ENCODE measurements at regions not wholly inside any gene's neighbourhood (a gene's known extent, or its start where the extent isn't known, plus 50 kb on each side); places are given as distances from the start of the nearest gene placed in this dataset.
"Not testable (repeated sequence)": the region's sequence is repeated elsewhere in the genome, so short reads cannot be mapped to it uniquely, and the experiment has no call there.

GRCh38 chr14:59026640-59027039, 161.8 kb upstream of the DAAM1 start:
- TF ChIP-seq CTCF (optimal IDR thresholded peaks at IDR 0.05 in 1 of 3, IDR thresholded peaks at IDR 0.05 in 1 of 3, conservative IDR thresholded peaks at IDR 0.05 in 1 of 3; ENCODE audit: extremely low read depth in 1 of 3, insufficient read depth in 2 of 3, low read length in 3 of 3); EZH2 (IDR thresholded peaks at IDR 0.05; ENCODE audit: low read length): not testable (repeated sequence)

Measured in keratinocyte (primary cell).